Endothelial cell of umbilical vein (primary cell): ENCODE measurements at regions not wholly inside any gene's neighbourhood (a gene's known extent, or its start where the extent isn't known, plus 50 kb on each side); places are given as distances from the start of the nearest gene placed in this dataset.

Experiments used
- BruUV-seq: library from RNA; stranded (reverse); fragments of 400-500 nt; replicated peaks from 2 replicates; lab custom pipeline; 2021; lab: Mats Ljungman, UMichigan
- CTCF ChIA-PET: fragments of 300-600, 350-600 bp; sonication (Branson Sonifier 250); formaldehyde crosslinking; loops from one replicate; lab custom pipeline; 2021; ENCODE audit warnings: antibody characterized with exemption, inconsistent platforms; lab: Charles Lee
- POLR2A ChIA-PET: fragments of 300-600, 350-600 bp; sonication (Branson Sonifier 250); formaldehyde crosslinking; loops from one replicate; lab custom pipeline; 2021; ENCODE audit warnings: antibody characterized with exemption, inconsistent platforms; lab: Charles Lee
- DNase-seq: peaks from one replicate; pipeline ENCODE4 v3.0.0-alpha.2; 2011; ENCODE audit warnings: low read depth, low spot score
- FAIRE-seq: peaks from 2 replicates; lab custom pipeline; 2011; peaks lifted over from hg19 to GRCh38; lab: Jason Lieb, UNC
- H2AFZ ChIP-seq: 2 replicates; pipeline ENCODE4 v1.6.0; 2012; ENCODE audit warnings: low read depth, low read length, control low read depth, inconsistent platforms
- H3K27ac ChIP-seq: 2 replicates; pipeline ENCODE4 v1.5.1; 2011; ENCODE audit warnings: low read depth, mild to moderate bottlenecking, control low read depth, low read length, moderate library complexity; ENCODE audit not compliant: insufficient read depth
- H3K27me3 ChIP-seq, 2 experiments: 2 replicates each; pipeline versions ENCODE4 v1.6.0 to v1.6.1; 2011; ENCODE audit warnings: low read length in 2 of 2, mixed read lengths in 1 of 2; ENCODE audit not compliant: control insufficient read depth in 2 of 2, insufficient read depth in 2 of 2
- H3K36me3 ChIP-seq, 2 experiments: 2 replicates in 1 of 2; 3 replicates in 1 of 2; pipeline ENCODE4 v1.5.1; 2011; ENCODE audit warnings: low read length in 2 of 2, mild to moderate bottlenecking in 1 of 2, moderate library complexity in 1 of 2; ENCODE audit not compliant: control insufficient read depth in 2 of 2, insufficient read depth in 2 of 2; ENCODE audit errors: extremely low read depth in 1 of 2
- H3K4me1 ChIP-seq: 3 replicates; pipeline ENCODE4 v1.5.1; 2011; ENCODE audit warnings: mild to moderate bottlenecking, low read length; ENCODE audit not compliant: control insufficient read depth, insufficient read depth; ENCODE audit errors: extremely low read depth
- H3K4me2 ChIP-seq: 2 replicates; pipeline ENCODE4 v1.6.1; 2011; ENCODE audit warnings: low read length, control low read depth, mixed read lengths; ENCODE audit not compliant: insufficient read depth
- H3K4me3 ChIP-seq, 3 experiments: fragments of 200-600 bp in 1 of 3; sonication (generic), shearing (Covaris generic) in 1 of 3; replicated peaks in 1 of 3; 2 replicates each; pipeline ENCODE4 v1.5.1; 2011 to 2016; ENCODE audit warnings: control low read depth in 3 of 3, low read length in 3 of 3, mild to moderate bottlenecking in 2 of 3, inconsistent platforms in 1 of 3, low read depth in 1 of 3, moderate library complexity in 1 of 3; ENCODE audit not compliant: insufficient read depth in 1 of 3
- H3K79me2 ChIP-seq: 2 replicates; pipeline ENCODE4 v1.6.0; 2012; ENCODE audit warnings: low read length, inconsistent platforms; ENCODE audit not compliant: control insufficient read depth, insufficient read depth
- H3K9ac ChIP-seq: replicated peaks from 2 replicates; pipeline ENCODE3; 2011; ENCODE audit warnings: low read length, control low read depth; ENCODE audit not compliant: insufficient read depth; ENCODE audit errors: extremely low read depth
- H3K9me1 ChIP-seq: replicated peaks from 3 replicates; pipeline ENCODE4 v1.6.0; 2011; ENCODE audit warnings: mild to moderate bottlenecking, low read length; ENCODE audit not compliant: control insufficient read depth, insufficient read depth; ENCODE audit errors: extremely low read depth
- H3K9me3 ChIP-seq: replicated peaks from 2 replicates; pipeline ENCODE4 v1.5.1; 2012; ENCODE audit warnings: low read length, inconsistent platforms; ENCODE audit not compliant: control insufficient read depth, insufficient read depth
- H4K20me1 ChIP-seq: replicated peaks from 2 replicates; pipeline ENCODE3; 2011; ENCODE audit warnings: mild to moderate bottlenecking, low read length; ENCODE audit not compliant: control insufficient read depth, insufficient read depth; ENCODE audit errors: extremely low read depth
- CTCF ChIP-seq, 2 donors: IDR thresholded peaks; 1 replicate in 1 of 2; 2 replicates in 1 of 2; pipeline ENCODE4 v1.5.1; 2011; ENCODE audit warnings: low read length in 2 of 2, mild to moderate bottlenecking in 2 of 2, moderate library complexity in 2 of 2, control low read depth in 1 of 2, inconsistent platforms in 1 of 2, low read depth in 1 of 2; ENCODE audit not compliant: insufficient read depth in 1 of 2; ENCODE audit errors: extremely low read depth in 1 of 2
- EZH2 ChIP-seq: IDR thresholded peaks from 2 replicates; pipeline ENCODE4 v1.6.1; 2012; ENCODE audit warnings: borderline replicate concordance, low read depth, mild to moderate bottlenecking, moderate library complexity, low read length, inconsistent platforms; ENCODE audit not compliant: severe bottlenecking
- FOS ChIP-seq: IDR thresholded peaks from 2 replicates; pipeline ENCODE4 v1.6.1; 2011; ENCODE audit warnings: mild to moderate bottlenecking, low read length, moderate library complexity, borderline replicate concordance; ENCODE audit not compliant: insufficient read depth
- GATA2 ChIP-seq: IDR thresholded peaks from 2 replicates; pipeline ENCODE4 v1.7.0; 2011; ENCODE audit warnings: low read depth, mild to moderate bottlenecking, moderate library complexity, mixed read lengths, low read length; ENCODE audit not compliant: insufficient read length, insufficient read depth
- JUN ChIP-seq: IDR thresholded peaks from 2 replicates; pipeline ENCODE4 v1.6.1; 2011; ENCODE audit warnings: borderline replicate concordance, low read depth; ENCODE audit not compliant: insufficient read length, insufficient read depth
- MAX ChIP-seq: IDR thresholded peaks from 2 replicates; pipeline ENCODE4 v1.6.1; 2011; ENCODE audit not compliant: insufficient read depth, insufficient read length
- MYC ChIP-seq: IDR thresholded peaks from one replicate; pipeline ENCODE4 v1.6.1; 2011; ENCODE audit warnings: mild to moderate bottlenecking, low read depth, low read length
- POLR2A ChIP-seq: IDR thresholded peaks from 2 replicates; pipeline ENCODE4 v1.6.1; 2012; ENCODE audit warnings: low read depth, mild to moderate bottlenecking, control low read depth, low read length
- POLR2AphosphoS5 ChIP-seq: IDR thresholded peaks from 2 replicates; pipeline ENCODE4 v1.6.1; 2012; ENCODE audit warnings: low read depth, mild to moderate bottlenecking, control low read depth, low read length, moderate library complexity; ENCODE audit not compliant: insufficient read depth
- dilution Hi-C: fragments of 300-500 bp; cut with MboI; formaldehyde crosslinking; loops from one replicate; pipeline ENCODE4 v1.15.0; 2019; ENCODE audit warnings: low sequenced_read_pairs; ENCODE audit not compliant: extremely low pct_ligation_motif_present
- intact Hi-C: fragments of 100-400 bp; cut with micrococcal nuclease; formaldehyde crosslinking; loops from one replicate; pipeline ENCODE4 v1.10.0; 2022

- H2AFZ ChIP-seq, result no peak overlapping the region
- H4K20me1 ChIP-seq, result no peaks in the 10 kb centered on the region
- H3K9me3 ChIP-seq, result no peaks in the 10 kb centered on the region
- ChIA-PET CTCF (interaction anchor here (1.2 to 1.3 kb wide), 2 partner anchors 10 to 111 kb away, joined by 3 read pairs; no protein-coding TSS in a partner anchor), POLR2A (no interaction called here)
- dilution Hi-C loops, result no loop called here
- H3K79me2 ChIP-seq, result no peaks in the 10 kb centered on the region
- H3K36me3 ChIP-seq, result no peaks in the 10 kb centered on the region
- intact Hi-C loops, result no loop called here
- FAIRE-seq, result no peak
- H3K4me1 ChIP-seq, result peaks cover 9% of the 10 kb centered on the region
- H3K27me3 ChIP-seq, result no peaks in the 10 kb centered on the region
- BruUV-seq, result no TSS peak
- no peak overlapping the region for H3K4me3 ChIP-seq
- H3K27ac ChIP-seq, result no peak overlapping the region
- TF ChIP-seq MAX, result no peak
- TF ChIP-seq FOS, result no peak
- TF ChIP-seq POLR2AphosphoS5, result no peak
- TF ChIP-seq POLR2A, result no peak
- no peak for TF ChIP-seq CTCF (IDR thresholded peaks at IDR 0.05; ENCODE audit: extremely low read depth in 1 of 2, insufficient read depth in 1 of 2, low read depth in 1 of 2, low read length in 2 of 2)
- no peak for TF ChIP-seq GATA2
- no peak for TF ChIP-seq JUN
- no peak for TF ChIP-seq MYC
- no peak for TF ChIP-seq EZH2
- H3K9ac ChIP-seq, result no peak overlapping the region
- no peak for DNase-seq
- H3K9me1 ChIP-seq, result no peaks in the 10 kb centered on the region
- H3K4me2 ChIP-seq, result no peak overlapping the region
Measured at GRCh38 chr12:25645427-25645826, 92.3 kb upstream of the LMNTD1 start.
